ENCODE measurements at regions not wholly inside any gene's neighbourhood (a gene's known extent, or its start where the extent isn't known, plus 50 kb on each side); places are given as distances from the start of the nearest gene placed in this dataset.

- TF ChIP-seq CTCF (conservative IDR thresholded peaks at IDR 0.05; ENCODE audit: low read depth in 2 of 2) (no peak), POLR2AphosphoS5 (IDR thresholded peaks at IDR 0.05; ENCODE audit: low read depth) (no peak), ETS1 (IDR thresholded peaks at IDR 0.05) (no peak), EZH2 (IDR thresholded peaks at IDR 0.05; ENCODE audit: low read depth, unreplicated experiment) (no peak), EZH2phosphoT487 (IDR thresholded peaks at IDR 0.05; ENCODE audit: unreplicated experiment) (no peak), JUNB (IDR thresholded peaks at IDR 0.05; ENCODE audit: unreplicated experiment) (no peak), STAT1 (IDR thresholded peaks at IDR 0.05; ENCODE audit: unreplicated experiment) (no peak), REST (IDR thresholded peaks at IDR 0.05; ENCODE audit: unreplicated experiment) (no peak), CREB1 (CRISPR knock-in tag; IDR thresholded peaks at IDR 0.05; ENCODE audit: low read depth) (no peak), ZNF462 (CRISPR knock-in tag; IDR thresholded peaks at IDR 0.05) (no peak)
These were observed 105.6 kb downstream of the SPRY2 start for GRCh38 chr13:80235166-80235966.

Data from GM23338 (cell line).